ENCODE measurements at regions not wholly inside any gene's neighbourhood (a gene's known extent, or its start where the extent isn't known, plus 50 kb on each side); places are given as distances from the start of the nearest gene placed in this dataset.

GRCh38 chrX:134747006-134747405 is 50.0 kb downstream of the PABIR2 start:
- Histone ChIP-seq H3K36me3 (ENCODE audit: control insufficient read depth in 2 of 2, insufficient read depth in 1 of 2, low read length in 2 of 2) (no peaks in the 10 kb centered on the region), H3K9me3 (ENCODE audit: control insufficient read depth, insufficient read depth, low read depth, low read length) (no peaks in the 10 kb centered on the region), H3K4me3 (ENCODE audit: low read depth, low read length) (no peak overlapping the region), H3K27ac (ENCODE audit: extremely low read depth, low read depth, low read length) (no peak overlapping the region), H3K4me1 (ENCODE audit: control insufficient read depth, insufficient read depth, low read length) (no peaks in the 10 kb centered on the region)
- TF ChIP-seq KLF1 (tag by site-specific recombination; IDR thresholded peaks at IDR 0.05) (no peak), ZNF549 (tag by site-specific recombination; IDR thresholded peaks at IDR 0.05) (no peak), ZNF292 (tag by site-specific recombination; IDR thresholded peaks at IDR 0.05; ENCODE audit: borderline replicate concordance, low read depth) (no peak), ZNF843 (tag by site-specific recombination; IDR thresholded peaks at IDR 0.05) (no peak), ZNF670 (tag by site-specific recombination; IDR thresholded peaks at IDR 0.05; ENCODE audit: low read depth) (no peak), ZFHX2 (tag by site-specific recombination; conservative IDR thresholded peaks at IDR 0.05) (no peak), YY1 (tag by site-specific recombination; IDR thresholded peaks at IDR 0.05) (no peak), ZNF404 (tag by site-specific recombination; IDR thresholded peaks at IDR 0.05) (no peak), ZBTB21 (tag by site-specific recombination; IDR thresholded peaks at IDR 0.05) (no peak)
- ChIA-PET POLR2A (no interaction called here), CTCF (interaction anchor here (1.1 kb wide), 2 partner anchors 16 to 263 kb away, joined by 3 to 4 read pairs; no protein-coding TSS in a partner anchor)

- H3K9me3 ChIP-seq (ENCODE audit: control insufficient read depth, insufficient read depth, low read depth, low read length): no peaks in the 10 kb centered on the region
- POLR2A ChIA-PET: no interaction called here
- H3K27ac ChIP-seq (ENCODE audit: extremely low read depth, low read depth, low read length): no peak overlapping the region
- H3K4me1 ChIP-seq (ENCODE audit: control insufficient read depth, insufficient read depth, low read length): no peaks in the 10 kb centered on the region
- H3K4me3 ChIP-seq (ENCODE audit: low read depth, low read length): no peak overlapping the region
- TF ChIP-seq ZNF335 (tag by site-specific recombination; conservative IDR thresholded peaks at IDR 0.05) (no peak), ZFP69B (tag by site-specific recombination; IDR thresholded peaks at IDR 0.05) (no peak), ZNF521 (tag by site-specific recombination; IDR thresholded peaks at IDR 0.05) (no peak), ZNF362 (tag by site-specific recombination; IDR thresholded peaks at IDR 0.05) (no peak), ZNF350 (tag by site-specific recombination; IDR thresholded peaks at IDR 0.05) (no peak), ZSCAN18 (tag by site-specific recombination; IDR thresholded peaks at IDR 0.05) (no peak), ZNF585B (tag by site-specific recombination; IDR thresholded peaks at IDR 0.05) (no peak), ZBTB44 (tag by site-specific recombination; IDR thresholded peaks at IDR 0.05) (no peak), ZSCAN16 (tag by site-specific recombination; IDR thresholded peaks at IDR 0.05) (no peak), ZNF449 (tag by site-specific recombination; IDR thresholded peaks at IDR 0.05) (no peak), BCL6B (tag by site-specific recombination; IDR thresholded peaks at IDR 0.05) (no peak), ZNF391 (tag by site-specific recombination; IDR thresholded peaks at IDR 0.05; ENCODE audit: borderline replicate concordance, low read depth) (no peak), ZBTB1 (tag by site-specific recombination; IDR thresholded peaks at IDR 0.05) (no peak), ZBTB26 (tag by site-specific recombination; optimal IDR thresholded peaks at IDR 0.05) (no peak), ZNF433 (tag by site-specific recombination; IDR thresholded peaks at IDR 0.05; ENCODE audit: low read depth) (no peak)
- CTCF ChIA-PET: interaction anchor here (1.1 kb wide), 1 partner anchor 16 kb away, joined by 4 read pairs; no protein-coding TSS in a partner anchor
- no peaks in the 10 kb centered on the region for H3K36me3 ChIP-seq (ENCODE audit: control insufficient read depth in 2 of 2, insufficient read depth in 1 of 2, low read length in 2 of 2)
Measured at GRCh38 chrX:134746410-134746785, 50.6 kb downstream of the PABIR2 start.
